Central memory CD8-positive, alpha-beta T cell (primary cell): ENCODE measurements at regions not wholly inside any gene's neighbourhood (a gene's known extent, or its start where the extent isn't known, plus 50 kb on each side); places are given as distances from the start of the nearest gene placed in this dataset.

Source experiments
- ATAC-seq: fragments of 150-1000 bp; cut with Tn5 transposase; replicated peaks from 2 replicates; pipeline ENCODE4 v1.10.0; 2022; ENCODE audit warnings: mild to moderate bottlenecking, moderate FRiP score, moderate number of reproducible peaks; ENCODE audit not compliant: poor library complexity, severe bottlenecking; ENCODE audit errors: extremely low read depth
- DNase-seq, 2 donors: peaks; one replicate each; pipeline ENCODE4 v3.0.0; 2021; ENCODE audit warnings: low spot score in 2 of 2
- H3K27ac Mint-ChIP-seq: one replicate; pipeline ENCODE4 v1.8.0; 2022; ENCODE audit warnings: low read depth, mild to moderate bottlenecking, moderate library complexity, mixed read lengths
- H3K27me3 Mint-ChIP-seq: one replicate; pipeline ENCODE4 v1.8.0; 2022; ENCODE audit warnings: mixed read lengths
- H3K36me3 Mint-ChIP-seq: one replicate; pipeline ENCODE4 v1.8.0; 2022; ENCODE audit warnings: mild to moderate bottlenecking, moderate library complexity, mixed read lengths; ENCODE audit not compliant: insufficient read depth
- H3K4me1 Mint-ChIP-seq: one replicate; pipeline ENCODE4 v1.8.0; 2022; ENCODE audit warnings: mixed read lengths
- H3K4me3 Mint-ChIP-seq: one replicate; pipeline ENCODE4 v1.8.0; 2022; ENCODE audit warnings: mild to moderate bottlenecking, moderate library complexity, mixed read lengths
- H3K9me3 Mint-ChIP-seq: one replicate; pipeline ENCODE4 v1.8.0; 2022; ENCODE audit warnings: mixed read lengths

DNA sequence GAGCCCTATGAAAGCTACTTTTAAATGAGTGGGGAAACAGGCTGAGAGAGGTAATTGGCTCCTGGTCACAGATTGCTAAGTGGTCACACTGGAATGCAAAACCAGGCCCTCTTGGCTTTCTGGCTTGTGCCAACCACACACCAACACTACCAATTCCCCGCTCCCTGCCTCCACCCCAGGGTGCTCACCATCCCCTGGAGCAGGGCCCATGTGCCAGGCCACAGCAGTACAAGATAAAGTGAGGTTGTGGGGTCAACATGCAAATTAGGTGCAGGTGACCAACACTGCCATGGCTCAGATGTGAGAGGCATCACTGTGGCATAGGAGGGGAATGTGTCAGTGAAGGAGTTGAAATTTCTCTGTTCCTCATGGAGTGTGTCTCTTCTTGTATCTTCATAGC is 312.5 kb downstream of the MYCN start:
- Mint-ChIP-seq H3K4me3 (no peak overlapping the region), H3K27me3 (peaks cover 11% of the 10 kb centered on the region), H3K9me3 (peaks cover 6% of the 10 kb centered on the region), H3K4me1 (no peaks in the 10 kb centered on the region), H3K36me3 (no peaks in the 10 kb centered on the region), H3K27ac (no peak overlapping the region)
- DNase-seq (no peak), ATAC-seq (no peak)

DNA sequence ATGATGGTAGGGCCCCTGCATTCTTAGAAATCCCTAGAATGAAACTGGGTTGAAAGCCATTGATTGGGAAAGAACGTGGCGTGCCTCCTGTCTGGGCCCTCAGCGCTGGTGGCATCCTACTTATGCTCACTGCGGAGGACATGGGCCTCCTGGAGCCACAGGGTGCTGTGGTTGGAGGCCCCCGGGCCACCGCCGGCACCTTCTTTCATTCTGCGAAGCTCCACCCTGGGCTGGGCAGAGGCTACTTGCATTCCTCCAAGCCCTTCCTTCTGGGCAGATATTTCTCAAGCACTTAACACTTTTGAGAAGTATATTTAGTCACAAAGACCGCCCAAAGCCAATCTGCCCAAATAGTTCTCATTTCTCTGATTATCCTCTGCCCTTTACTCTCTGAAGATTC is 311.9 kb downstream of the MYCN start:
- no peaks in the 10 kb centered on the region for H3K36me3 Mint-ChIP-seq
- no peak overlapping the region for H3K27ac Mint-ChIP-seq

DNA sequence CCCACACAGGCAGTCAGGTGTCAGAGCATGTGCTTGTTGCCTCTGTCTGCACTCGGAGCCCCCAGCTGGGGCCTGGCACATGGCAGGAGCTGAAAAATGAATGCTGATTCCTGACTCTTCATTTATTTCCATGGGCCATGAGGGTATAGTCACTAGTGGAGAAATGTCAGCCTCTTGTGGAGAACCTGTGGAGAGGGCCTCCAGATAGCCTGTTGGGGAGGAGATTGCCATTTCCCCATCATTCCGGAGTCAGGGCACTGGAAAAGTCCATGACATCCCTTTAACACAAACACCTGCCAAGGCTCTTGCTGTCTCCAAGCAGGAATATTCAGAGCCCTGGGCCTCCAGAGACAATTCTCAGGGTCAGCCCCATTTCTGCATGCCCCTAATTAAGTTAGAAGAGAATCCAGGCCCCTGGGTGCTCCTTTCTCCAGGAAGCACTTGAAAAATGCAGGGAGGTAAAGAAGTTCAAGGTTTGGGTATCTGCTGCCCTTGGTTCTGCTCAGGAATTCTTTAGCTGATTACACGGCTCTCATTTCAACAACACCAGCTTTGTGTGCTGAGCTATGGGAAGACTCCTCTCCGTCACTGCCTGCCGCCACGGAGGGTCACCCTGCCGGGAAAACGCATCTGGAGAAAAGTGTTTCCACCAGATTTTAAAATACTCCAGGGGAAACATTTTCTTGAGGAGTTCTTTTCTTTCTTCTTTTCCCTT is 311.3 kb downstream of the MYCN start:
- Mint-ChIP-seq H3K36me3 (no peaks in the 10 kb centered on the region), H3K4me3 (no peak overlapping the region), H3K9me3 (peaks cover 6% of the 10 kb centered on the region), H3K27me3 (peaks cover 11% of the 10 kb centered on the region), H3K27ac (no peak overlapping the region), H3K4me1 (no peaks in the 10 kb centered on the region)
- DNase-seq (no peak), ATAC-seq (no peak)

More for the DNA sequence above, 311.9 kb downstream of the MYCN start:
- Mint-ChIP-seq H3K4me3 (no peak overlapping the region), H3K4me1 (no peaks in the 10 kb centered on the region), H3K9me3 (peaks cover 6% of the 10 kb centered on the region), H3K27me3 (peaks cover 11% of the 10 kb centered on the region)
- DNase-seq (no peak), ATAC-seq (no peak)

DNA sequence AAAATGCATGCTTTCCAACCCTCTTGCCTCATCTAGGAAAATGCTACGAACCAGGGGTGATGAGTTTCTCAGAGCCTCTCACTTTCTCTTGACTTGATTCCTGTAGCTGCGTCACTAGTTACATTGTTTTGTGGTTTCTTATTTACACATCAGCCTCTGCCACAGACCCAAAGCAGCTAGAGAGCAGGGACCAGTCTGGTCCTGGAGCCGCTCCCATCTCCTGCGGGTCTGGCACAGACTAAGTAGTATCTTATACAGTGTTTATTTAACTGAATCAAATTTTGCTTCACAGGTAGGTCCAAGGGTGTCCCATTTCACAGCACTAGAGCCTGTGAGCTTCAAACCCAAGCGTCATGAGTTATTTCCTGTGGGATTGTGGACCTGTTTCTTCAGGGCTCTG is 310.5 kb downstream of the MYCN start:
- Mint-ChIP-seq H3K9me3 (peaks cover 6% of the 10 kb centered on the region), H3K4me3 (no peak overlapping the region), H3K36me3 (no peaks in the 10 kb centered on the region), H3K27ac (no peak overlapping the region), H3K4me1 (no peaks in the 10 kb centered on the region), H3K27me3 (peaks cover 11% of the 10 kb centered on the region)
- no peak for DNase-seq
- ATAC-seq: no peak

DNA sequence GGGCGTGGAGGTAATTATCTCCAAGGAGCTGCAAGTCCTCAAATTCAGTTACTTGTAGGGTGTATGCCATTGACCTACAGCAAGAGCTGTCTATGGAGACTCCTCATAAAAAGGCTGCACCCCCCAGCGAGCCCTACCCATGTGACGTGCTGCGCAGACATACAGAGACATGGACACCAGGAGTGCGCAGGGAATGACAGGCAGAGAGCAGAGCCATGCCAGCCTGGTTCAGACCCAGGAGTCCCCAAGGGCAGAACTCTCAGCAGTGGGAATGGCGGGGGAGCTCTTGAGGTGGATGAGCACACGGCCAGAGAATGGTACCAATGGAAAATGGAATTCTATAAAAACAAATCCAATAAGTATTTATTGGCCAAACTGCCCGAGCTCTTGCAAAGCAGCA is 310.1 kb downstream of the MYCN start:
- H3K4me1 Mint-ChIP-seq: no peaks in the 10 kb centered on the region
- H3K36me3 Mint-ChIP-seq: no peaks in the 10 kb centered on the region
- DNase-seq (no peak), ATAC-seq (no peak)
- no peak overlapping the region for H3K4me3 Mint-ChIP-seq
- H3K27me3 Mint-ChIP-seq: peaks cover 11% of the 10 kb centered on the region
- H3K27ac Mint-ChIP-seq: no peak overlapping the region
- H3K9me3 Mint-ChIP-seq: peaks cover 6% of the 10 kb centered on the region

DNA sequence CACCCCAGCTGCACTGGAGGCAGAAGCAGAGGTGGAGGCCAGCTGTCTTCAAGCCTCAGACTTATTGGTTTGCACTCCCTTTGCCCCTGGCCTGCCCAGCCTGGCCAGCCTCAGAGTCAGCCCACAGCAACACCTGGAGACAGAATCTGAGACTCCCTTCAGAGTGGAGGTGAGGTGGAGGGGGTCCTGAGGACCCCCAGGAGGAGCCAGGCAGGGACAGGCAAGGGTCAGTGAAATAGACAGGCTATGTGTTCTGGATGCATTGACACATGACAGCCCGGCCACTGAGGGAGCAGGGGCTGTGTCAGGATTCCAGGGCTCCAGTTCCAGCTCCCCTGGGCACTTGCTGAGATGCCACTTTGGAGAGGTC is 309.7 kb downstream of the MYCN start:
- no peak overlapping the region for H3K27ac Mint-ChIP-seq
- no peaks in the 10 kb centered on the region for H3K36me3 Mint-ChIP-seq
- DNase-seq (no peak), ATAC-seq (no peak)
- no peak overlapping the region for H3K4me3 Mint-ChIP-seq
- peaks cover 9% of the 10 kb centered on the region for H3K27me3 Mint-ChIP-seq
- H3K4me1 Mint-ChIP-seq: no peaks in the 10 kb centered on the region
- H3K9me3 Mint-ChIP-seq: peaks cover 6% of the 10 kb centered on the region

DNA sequence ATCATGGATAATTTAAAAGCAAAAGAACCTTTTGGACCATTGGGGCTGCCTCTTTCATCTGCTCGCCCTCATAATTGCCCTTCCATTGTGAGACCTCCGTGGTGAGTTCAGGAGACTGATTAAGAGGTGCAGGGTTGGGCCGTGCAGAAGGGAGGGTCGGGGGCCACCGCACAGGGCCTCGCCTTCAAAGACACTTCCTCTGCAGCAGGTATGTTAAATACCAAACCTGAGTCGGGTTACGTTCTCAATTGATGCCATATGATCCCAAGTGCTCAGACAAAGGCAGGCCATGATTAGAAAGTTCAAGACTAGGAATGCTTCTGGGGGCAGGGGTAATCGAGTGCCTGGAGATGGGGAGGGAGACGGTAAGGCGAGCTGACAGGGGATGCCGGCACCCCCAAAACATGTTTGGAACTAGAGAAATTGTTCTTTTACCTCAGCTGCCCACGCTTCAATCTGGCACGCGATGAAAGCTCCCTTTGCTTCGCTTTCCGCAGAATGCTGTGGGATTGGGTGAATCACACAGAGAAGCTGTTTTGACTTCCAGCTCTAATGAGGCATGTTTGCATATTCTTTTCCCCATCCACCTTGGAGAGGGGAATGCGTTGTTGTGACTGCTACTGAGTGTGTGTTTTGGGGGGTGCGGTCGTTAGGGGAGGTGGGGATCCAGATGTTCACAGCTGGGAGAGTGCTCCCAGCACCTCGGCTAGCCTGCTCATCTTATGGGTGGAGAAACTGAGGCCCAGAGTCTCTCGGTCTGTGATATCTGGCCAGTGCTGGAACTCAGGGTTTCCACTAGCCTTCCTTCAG is 309.1 kb downstream of the MYCN start:
- Mint-ChIP-seq H3K27ac (no peak overlapping the region), H3K9me3 (peaks cover under 1% of the 10 kb centered on the region), H3K4me1 (no peaks in the 10 kb centered on the region), H3K4me3 (no peak overlapping the region), H3K36me3 (no peaks in the 10 kb centered on the region), H3K27me3 (peaks cover 3% of the 10 kb centered on the region)
- DNase-seq: no peak
- ATAC-seq: no peak

DNA sequence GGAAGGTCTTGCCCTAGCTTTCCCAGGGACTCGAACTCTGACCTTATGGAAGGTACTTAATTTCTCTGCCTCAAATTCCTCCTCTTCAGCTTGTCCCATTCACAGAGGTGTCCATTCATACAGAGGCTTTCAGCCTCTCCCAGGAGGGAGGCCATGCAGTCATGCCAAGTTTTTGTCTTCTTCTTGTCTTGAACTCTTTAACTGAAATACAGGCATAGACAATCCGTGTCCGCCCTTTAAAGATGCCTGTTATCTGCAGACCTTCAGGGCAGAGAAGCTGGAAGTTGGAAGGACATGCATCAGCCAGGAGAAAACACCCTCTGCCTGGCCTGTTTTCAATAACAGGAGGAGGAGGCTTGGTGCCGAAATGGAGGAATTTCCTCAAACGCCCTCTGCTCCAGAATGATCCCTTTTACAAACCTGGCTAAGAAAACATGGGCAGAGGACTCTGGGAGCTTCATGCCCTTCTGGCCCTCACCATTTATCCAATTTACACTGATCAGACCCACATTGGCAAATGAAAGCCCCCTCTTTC is 308.3 kb downstream of the MYCN start:
- Mint-ChIP-seq H3K4me1 (no peaks in the 10 kb centered on the region), H3K9me3 (no peaks in the 10 kb centered on the region), H3K27me3 (no peaks in the 10 kb centered on the region), H3K4me3 (no peak overlapping the region), H3K27ac (no peak overlapping the region), H3K36me3 (no peaks in the 10 kb centered on the region)
- DNase-seq (no peak), ATAC-seq (no peak)

DNA sequence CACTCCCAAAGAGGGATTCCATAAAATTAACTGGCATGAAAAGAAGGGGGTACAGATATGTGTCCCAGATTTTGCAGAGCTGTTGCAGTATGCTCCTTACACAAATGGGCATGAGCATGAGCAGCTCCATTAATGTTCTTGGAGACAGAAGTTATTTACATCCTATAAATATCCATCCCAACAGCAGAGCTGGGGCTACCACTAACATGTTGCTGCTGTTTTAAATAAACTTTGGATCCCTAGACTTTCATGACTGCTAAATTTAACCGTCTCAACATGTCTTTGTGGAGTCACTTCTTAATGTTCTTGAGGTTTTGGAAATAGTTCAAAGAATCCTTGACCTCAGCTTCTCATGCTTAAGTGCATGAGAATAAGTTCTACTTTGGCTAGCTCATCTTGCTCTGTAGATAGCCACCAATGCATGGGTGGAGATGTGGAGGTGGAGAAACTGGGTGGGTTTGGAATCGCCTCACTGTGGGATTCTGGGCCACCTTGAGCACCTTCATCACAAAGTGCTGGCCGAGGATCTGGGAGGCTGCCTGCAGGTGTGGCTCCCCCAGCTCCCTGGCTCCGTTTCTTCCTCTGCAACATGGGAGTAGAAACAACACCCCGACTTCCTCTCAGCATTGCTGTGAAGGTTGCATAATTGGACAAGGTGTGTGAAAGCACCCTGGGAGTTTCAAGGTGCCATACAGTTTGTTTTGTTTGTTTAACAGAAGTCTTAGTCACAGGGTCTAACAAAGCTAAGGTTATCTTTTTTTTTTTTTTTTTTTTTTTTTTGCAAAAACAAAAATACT is 307.2 kb downstream of the MYCN start:
- H3K9me3 Mint-ChIP-seq: no peaks in the 10 kb centered on the region
- H3K36me3 Mint-ChIP-seq: no peaks in the 10 kb centered on the region
- H3K4me1 Mint-ChIP-seq: no peaks in the 10 kb centered on the region
- no peak for ATAC-seq
- no peak overlapping the region for H3K27ac Mint-ChIP-seq
- H3K27me3 Mint-ChIP-seq: no peaks in the 10 kb centered on the region
- no peak overlapping the region for H3K4me3 Mint-ChIP-seq
- no peak for DNase-seq

DNA sequence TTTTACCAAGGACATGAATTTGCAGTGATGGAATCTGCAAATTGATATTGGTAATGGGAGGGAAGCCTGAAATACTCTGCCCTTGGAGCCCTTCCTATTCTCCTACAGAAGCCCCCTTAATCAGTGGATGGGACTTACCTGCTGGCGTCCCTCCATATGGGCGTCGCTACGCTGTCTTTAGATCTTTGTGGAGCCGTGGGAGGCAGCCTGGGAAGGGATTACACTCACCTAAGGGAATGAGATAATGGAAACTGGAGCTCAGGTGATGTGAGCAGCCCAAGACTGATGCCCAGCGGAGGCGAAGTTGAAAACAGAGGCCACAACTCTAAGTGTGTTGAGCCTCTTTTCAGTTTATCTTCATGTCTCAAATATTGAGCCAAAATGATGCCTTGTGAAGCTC is 306.6 kb downstream of the MYCN start:
- H3K36me3 Mint-ChIP-seq: no peaks in the 10 kb centered on the region
- H3K27ac Mint-ChIP-seq: no peak overlapping the region
- no peak overlapping the region for H3K4me3 Mint-ChIP-seq
- DNase-seq (no peak), ATAC-seq (no peak)
- no peaks in the 10 kb centered on the region for H3K9me3 Mint-ChIP-seq
- no peaks in the 10 kb centered on the region for H3K27me3 Mint-ChIP-seq
- H3K4me1 Mint-ChIP-seq: no peaks in the 10 kb centered on the region

DNA sequence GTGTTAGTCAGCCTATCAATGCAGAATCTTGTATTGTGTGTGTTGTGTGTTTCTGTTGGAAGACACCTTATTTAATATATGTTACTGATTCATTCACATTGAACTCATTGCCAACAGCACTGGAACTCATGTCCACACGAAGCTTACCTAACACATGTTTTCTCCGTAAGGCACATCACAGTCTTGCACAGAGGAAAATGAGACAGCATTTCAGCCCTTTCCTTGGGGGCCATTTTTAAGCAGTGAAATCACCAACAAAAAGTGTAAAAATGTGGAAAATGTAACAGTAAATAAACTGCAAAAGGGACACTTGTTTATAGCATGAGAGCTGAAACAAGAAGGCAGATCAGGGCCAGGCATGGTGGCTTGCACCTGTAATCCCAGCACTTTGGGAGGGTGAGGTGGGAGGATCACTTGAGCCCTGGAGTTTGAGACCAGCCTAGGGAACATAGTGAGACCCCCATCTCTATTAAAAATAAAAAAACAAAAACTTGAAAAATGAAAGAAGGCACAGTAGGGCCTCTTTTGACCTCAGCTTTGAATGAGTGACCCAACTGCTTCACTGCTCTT is 306.0 kb downstream of the MYCN start:
- Mint-ChIP-seq H3K27me3 (no peaks in the 10 kb centered on the region), H3K36me3 (no peaks in the 10 kb centered on the region), H3K9me3 (no peaks in the 10 kb centered on the region), H3K27ac (no peak overlapping the region), H3K4me3 (no peak overlapping the region), H3K4me1 (no peaks in the 10 kb centered on the region)
- no peak for ATAC-seq
- no peak for DNase-seq

DNA sequence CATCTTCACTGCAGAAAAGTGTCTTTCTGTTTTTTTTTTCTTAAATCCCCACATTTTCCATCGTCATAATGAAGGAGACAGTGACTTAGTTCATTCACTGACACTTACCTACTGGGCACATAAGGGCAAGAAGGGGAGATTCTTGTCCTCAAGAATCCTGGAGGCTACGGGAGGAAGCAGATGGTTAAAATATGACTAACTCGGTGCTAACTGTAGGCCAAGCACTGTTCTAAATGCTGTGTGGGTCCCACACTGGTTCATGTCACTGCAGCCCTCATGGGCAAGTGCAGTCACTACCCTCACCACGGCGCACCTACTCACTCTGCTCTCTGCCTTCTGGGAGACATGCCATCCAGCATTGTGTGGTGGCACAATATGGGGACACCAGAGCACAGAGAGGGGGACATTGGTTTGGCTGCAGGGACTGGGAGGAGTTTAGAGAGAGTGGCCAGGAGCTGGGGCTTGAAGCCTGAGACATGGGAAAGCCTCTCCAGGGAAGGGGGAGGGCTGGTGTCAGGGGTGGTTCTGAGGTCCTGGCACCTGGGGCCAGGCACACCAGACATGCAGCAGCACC is 305.2 kb downstream of the MYCN start:
- Mint-ChIP-seq H3K9me3 (no peaks in the 10 kb centered on the region), H3K4me1 (no peaks in the 10 kb centered on the region), H3K27ac (no peak overlapping the region), H3K36me3 (no peaks in the 10 kb centered on the region), H3K4me3 (no peak overlapping the region), H3K27me3 (no peaks in the 10 kb centered on the region)
- ATAC-seq: no peak
- DNase-seq: no peak
